ENCODE measurements at regions not wholly inside any gene's neighbourhood (a gene's known extent, or its start where the extent isn't known, plus 50 kb on each side); places are given as distances from the start of the nearest gene placed in this dataset.
"Not testable (repeated sequence)": the region's sequence is repeated elsewhere in the genome, so short reads cannot be mapped to it uniquely, and the experiment has no call there.

DNA sequence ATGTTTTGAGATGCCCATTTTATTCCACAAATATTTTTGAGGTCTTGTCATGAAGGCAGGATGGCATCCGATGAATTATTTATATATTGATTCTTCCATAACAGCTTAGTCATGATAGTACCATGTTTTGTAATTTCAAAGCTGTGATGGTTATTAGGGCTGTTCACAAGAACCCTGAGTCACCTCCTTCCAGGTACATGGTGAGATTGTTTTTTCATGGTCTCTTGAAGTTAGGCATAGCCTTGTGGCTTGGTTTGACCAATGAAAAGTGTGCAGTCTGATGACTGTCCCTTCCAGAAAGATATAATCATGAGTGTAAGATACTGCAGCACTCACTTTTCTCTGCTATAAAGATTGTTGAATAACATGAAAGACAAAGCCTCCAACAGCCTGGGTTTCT, 274.8 kb downstream of the FGFR2 start:
- intact Hi-C loops (cut with DNase I), result no loop called here
- DNase-seq (ENCODE audit: missing footprints) (no peak), ATAC-seq (no peak)

DNA sequence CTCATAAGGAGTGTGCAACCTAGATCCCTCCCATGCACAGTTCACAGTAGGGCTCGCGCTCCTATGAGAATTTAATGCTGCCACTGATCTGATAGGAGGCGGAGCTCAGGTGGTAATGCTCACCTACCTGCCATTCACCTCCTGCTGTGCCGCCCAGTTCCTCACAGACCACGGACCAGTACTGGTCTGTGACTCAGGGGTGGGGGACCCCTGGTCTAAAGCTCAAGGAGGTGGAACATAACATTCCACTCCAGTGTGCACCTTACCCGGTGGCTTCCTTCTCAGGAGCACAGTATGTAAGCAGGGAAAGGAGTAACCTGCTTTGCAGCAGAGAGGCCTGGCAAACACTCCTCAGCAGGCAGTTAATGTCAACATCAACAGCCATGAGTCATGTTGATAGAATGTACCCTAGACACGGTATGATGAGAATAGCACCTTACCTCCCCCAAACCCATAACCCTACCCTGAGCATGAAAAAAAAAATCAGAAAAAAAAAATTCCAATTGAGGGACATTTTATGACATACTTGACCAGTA, 273.5 kb downstream of the FGFR2 start:
- ATAC-seq (no peak), DNase-seq (ENCODE audit: missing footprints) (no peak)
- intact Hi-C loops (cut with DNase I), result no loop called here

DNA sequence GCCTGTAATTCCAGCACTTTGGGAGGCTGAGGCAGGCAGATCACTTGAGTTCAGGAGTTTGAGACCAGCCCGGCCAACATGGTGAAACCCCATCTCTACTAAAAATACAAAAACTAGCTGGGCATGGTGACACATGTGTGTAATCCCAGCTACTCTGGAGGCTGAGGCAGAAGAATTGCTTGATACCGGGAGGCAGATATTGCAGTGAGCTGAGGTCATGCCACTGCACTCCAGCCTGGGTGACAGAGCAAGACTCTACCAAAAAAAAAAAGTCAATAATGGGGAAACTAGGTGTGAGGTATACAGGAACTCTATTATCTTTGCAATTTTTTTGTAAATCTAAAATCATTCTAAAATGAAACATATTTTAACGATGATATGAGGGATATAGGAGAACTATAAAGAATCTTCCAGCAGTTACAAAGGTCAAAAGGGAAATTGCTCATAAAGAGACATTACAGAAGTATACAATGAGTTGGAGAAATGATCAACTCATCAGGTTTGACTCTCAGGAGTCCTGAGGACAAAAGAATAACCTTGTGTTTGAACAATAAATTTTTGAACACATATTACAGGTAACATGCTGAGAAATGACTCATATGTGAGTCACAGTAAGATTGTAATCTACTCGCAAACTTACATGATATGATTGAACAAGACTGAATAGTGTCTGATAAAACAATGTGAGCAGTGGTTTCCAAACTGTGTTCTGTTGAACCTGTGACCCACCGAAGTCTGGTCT, 272.6 kb downstream of the FGFR2 start:
- ATAC-seq (no peak), DNase-seq (ENCODE audit: missing footprints) (no peak)
- intact Hi-C loops (cut with DNase I), result no loop called here

DNA sequence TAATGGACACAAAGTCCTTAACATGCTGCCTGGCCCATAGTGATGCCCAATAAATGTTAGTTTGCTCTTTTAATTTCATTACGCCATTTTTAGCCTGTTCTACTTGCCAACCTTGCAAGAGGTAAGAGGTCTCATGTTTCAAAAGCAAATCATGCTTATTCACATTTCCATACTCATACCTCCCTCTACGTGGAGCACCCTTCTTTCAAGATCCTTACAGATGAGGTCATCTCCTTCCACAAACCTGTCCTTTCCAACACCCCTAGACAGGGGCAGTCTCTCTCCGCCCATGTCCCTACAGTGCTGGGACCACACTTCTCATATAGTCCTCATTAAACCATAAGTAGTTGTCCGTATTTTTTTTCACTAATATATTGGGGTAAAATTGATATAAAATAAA, 271.3 kb downstream of the FGFR2 start:
- ATAC-seq (no peak), DNase-seq (ENCODE audit: missing footprints) (no peak)
- intact Hi-C loops (cut with DNase I), result no loop called here

DNA sequence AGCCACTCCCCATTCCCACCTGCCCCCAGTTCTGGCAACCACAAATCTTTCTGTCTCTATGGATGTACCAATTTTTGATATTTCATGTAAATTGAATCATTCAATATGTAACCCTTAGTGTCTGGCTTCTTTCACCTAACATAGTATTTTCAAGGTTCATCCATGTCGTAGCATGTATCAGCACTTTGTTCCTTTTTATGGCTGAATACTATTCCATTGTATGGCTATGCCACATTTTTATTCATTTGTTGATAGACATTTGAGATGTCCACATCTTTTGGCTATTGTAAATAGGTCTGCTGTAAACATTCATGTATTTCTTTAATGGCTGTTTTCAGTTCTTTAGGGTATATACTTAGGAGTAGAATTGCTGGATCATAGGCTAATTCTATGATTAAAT, 270.5 kb downstream of the FGFR2 start:
- intact Hi-C loops (cut with DNase I), result no loop called here
- DNase-seq (ENCODE audit: missing footprints) (no peak), ATAC-seq (no peak)

DNA sequence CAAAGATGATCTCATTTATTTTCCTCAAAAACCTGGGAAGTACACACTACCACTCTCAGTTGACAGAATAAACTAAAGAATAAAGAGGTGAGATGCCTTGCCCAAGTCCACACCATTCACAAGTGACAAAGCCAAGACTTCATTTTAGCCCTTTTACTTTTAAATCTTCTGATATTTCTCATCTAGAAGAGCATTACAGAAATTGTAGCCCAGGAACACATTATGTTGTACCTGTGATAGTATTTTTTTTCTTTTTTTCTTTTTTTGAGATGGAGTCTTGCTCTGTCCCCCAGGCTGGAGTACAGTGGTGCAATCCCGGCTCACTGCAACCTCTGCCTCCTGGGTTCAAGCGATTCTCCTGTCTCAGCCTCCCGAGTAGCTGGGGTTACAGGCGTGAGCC, 268.6 kb downstream of the FGFR2 start:
- intact Hi-C loops (cut with DNase I); ATAC-seq; DNase-seq (ENCODE audit: missing footprints): not testable (repeated sequence)

DNA sequence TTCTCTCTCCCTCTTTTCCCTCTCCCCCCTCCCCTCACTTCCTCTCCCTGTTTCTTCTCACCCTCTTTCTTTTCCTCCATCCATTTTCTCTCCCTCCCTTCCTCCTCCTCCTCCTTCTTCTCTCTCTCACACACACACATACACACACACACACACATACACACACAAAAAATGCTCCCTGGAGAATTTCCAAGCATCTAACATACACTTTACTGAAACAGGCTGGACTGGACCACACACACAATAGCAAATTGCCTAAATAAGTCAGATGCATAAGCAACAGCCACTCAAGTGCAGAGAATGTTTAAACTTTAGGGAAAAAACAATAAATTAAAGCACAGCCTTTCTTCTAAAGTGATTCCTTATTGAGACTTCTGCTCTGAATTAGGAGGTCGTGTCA, 267.7 kb downstream of the FGFR2 start:
- ATAC-seq, result no peak
- intact Hi-C loops (cut with DNase I), result no loop called here
- no peak for DNase-seq (ENCODE audit: missing footprints)

DNA sequence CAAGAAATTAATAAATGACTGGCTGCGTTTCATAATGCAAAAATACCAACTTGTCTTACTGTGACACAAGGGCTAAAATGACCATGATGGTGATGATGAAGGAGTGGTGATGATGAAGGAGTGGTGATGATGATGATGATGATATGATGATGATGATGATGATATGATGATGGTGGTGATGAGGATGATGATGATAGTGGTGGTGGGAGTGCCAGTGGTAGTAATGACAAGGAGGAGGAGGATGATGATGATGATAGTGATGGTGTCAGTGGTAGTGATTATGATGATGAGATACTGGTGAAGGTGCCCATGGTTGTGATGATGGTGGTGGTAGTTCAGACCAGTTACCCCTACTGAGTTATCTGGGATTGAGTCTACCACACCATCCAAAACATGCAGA, 265.9 kb downstream of the FGFR2 start:
- DNase-seq (ENCODE audit: missing footprints), result no peak
- ATAC-seq, result no peak
- intact Hi-C loops (cut with DNase I), result no loop called here

DNA sequence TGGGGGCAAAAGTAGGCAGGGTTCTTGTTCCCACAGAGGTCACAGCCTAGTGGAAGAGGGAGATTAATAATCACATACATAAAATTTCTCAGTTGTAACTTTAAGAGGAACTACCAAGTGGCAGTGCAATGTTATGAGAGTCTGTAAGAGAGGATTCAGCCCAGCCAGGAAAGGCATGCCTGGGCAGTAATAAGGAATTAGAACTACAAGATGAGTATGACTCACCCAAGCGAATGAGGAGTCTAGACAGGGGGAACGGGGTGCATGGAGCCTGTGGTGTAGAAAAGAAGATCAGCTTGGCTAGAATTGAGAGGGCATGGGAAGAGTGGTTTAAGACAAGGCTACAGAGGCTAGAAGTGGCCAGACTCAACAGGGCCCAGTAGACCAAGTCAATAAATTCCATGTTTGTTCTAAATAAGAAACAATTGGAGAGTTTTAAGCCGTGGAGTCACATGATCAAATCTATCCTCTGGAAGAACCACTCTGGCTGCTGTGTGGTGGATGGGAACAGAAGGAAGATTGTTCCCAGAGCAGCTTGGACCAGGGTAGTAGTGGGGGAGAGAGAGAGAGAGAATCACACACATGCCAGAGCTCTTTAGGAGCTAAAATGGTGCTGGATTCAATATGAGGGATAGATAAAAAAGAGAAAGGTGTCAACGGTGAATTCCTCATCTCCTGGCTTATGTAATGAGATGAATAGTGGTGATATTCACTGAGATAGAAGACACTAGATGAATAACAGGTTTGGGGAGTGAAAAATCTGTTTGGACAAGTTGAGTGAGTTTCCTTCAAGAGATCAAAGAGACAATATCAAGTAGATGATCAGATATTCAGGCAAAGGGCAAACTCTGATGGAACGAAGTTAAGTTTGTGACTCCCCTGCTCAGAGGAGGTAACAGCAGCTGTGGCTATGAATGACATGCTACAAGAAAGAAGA, 265.1 kb downstream of the FGFR2 start:
- no peak for ATAC-seq
- intact Hi-C loops (cut with DNase I), result no loop called here
- no peak for DNase-seq (ENCODE audit: missing footprints)

DNA sequence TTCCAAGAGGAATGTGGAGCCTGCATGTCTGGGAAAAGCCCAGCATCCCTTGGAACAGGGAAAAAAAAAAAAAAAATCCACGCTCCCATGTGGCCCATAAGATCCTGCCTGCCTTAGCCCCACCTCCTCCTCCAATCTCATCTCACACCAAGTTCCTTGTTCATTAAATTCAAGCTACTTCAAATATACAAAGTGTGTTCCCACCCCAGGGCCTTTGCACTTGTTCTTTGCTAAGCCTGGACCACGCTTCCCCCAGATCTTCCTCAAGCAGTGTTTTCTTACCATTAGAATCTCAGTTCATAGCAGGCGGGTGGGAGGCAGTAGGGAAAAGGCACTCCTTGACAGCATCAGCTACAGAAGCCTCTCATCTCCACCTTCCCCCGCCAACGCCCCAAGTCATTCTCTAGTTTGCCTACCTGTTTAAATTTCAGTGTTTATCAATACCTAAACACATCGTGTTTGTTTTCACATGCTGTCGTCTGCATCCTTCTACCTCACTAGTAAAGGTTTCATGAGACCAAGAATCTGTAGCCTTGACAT, 262.8 kb downstream of the FGFR2 start:
- DNase-seq (ENCODE audit: missing footprints), result no peak
- no peak for ATAC-seq
- intact Hi-C loops (cut with DNase I), result no loop called here

DNA sequence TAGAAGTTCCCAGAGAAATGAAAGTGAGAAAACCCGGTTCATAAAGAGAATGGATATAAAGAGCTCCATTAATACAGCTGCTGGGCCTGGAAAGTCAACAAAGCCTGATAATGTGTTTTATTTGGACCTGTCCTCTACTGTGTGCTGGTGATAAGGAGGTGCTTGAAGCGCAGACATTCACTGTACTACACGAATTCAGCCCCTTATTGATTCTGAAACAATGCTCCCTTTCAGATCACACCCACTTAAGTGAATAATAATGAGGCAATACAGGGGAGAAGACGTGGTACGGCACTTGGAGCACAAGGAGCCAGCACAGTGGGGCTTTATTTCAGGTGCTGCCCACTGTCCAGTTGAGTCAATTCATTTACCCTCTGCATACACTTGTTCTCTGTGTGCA, 260.8 kb downstream of the FGFR2 start:
- intact Hi-C loops (cut with DNase I), result no loop called here
- peak; percentile 60 for ATAC-seq
- no peak for DNase-seq (ENCODE audit: missing footprints)

DNA sequence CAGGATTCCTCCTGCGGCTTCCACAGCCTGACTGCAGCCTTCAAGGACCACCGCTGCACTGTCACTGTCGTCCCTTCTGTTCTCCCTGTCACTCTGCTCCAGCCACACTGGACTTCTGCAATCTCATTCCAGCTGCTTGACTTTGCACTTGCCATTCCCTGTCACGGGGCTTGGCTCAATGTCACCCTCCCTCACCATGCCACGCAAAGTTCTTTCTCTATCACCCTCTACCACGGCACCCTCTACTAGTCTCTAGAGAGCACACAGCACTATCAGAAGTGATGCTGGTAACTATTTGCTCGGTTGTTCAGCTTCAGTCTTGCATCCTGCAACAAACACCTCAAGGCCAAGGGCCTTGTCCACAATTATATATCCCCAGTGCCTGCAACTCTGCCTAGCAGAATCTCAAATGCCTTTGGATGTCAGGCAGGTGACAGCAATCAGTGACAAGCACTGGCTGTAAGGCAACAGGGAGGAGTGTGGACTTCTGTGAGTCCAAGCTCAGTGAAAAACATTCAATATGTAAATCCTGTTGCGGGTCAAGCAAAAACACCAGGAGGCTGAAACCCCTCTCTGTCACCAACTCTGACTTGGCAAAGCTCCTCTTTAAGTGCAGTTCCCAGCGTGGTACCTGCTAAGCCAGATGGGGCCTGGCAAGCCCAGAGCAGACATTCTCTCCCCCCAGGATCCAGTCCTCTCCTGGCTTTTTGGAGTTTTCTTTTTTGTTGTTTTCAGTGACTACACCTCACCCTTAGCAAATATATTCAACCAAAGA, 259.9 kb downstream of the FGFR2 start:
- DNase-seq (ENCODE audit: missing footprints), result no peak
- peak; percentile 42 for ATAC-seq
- intact Hi-C loops (cut with DNase I), result no loop called here

DNA sequence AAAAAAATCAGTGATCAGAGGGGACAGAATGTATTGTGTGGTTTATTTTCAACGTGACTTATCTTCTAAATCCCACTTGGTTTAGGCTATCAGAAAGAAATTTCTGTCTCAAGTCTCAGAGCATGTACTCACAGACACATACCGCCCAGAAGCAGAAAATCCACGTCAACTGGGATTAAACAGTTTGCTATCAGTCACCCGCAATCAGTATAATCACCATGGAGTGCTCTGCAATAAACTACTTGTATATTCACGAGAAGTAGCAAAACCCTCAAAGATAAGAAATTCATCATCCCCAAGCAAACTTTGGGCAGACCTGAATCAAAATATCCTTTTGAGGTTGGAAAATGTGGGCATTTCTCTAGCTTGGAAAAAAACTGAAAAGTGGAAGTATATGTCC, 259.1 kb downstream of the FGFR2 start:
- intact Hi-C loops (cut with DNase I), result no loop called here
- DNase-seq (ENCODE audit: missing footprints), result no peak
- ATAC-seq, result no peak

DNA sequence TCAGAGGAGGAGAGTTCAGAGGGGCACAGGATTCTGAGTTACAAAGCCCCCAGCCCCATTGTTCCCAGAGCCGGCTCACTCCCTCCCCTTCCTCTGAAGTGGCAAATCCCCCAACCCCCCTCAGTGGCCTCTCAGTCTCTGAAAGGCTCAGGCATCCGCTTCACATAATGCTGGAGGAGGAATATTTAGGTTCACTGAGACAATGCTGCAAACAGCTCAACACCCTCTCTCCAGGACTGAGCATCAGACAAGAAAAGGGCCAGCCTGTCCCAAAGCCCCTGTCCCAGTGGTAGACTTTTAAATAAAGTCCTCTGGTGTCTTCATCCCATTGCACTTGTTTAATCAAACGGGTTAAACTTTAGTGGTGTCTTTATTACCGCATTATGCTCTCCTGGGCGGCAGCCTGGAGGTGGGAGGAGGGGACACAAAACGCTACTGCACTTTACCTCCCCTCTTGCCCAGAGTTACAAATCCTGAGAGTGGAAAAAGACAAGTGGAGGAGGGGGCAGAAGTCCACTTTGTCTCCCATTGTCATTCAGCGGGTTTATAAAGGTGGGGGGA, 257.9 kb downstream of the FGFR2 start:
- intact Hi-C loops (cut with DNase I), result no loop called here
- no peak for ATAC-seq
- no peak for DNase-seq (ENCODE audit: missing footprints)

DNA sequence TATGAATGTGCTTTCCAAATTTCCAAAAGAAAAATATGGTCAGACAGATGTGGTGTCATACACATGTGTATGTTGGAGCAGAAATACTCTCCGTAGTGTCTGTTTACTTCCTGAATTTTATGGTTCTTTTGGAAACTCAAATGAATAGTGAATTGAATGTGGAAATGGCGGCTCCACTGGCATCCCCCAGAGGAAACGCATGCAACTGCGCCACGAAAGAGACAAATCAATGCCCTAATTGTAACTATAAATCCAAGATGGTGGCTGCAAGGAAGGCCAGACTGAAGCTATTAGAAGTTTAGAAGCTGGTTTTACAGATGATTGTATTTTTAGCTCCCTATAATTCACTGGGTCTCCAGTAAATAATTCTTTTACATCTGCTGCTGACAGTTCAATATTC, 246.7 kb downstream of the FGFR2 start:
- DNase-seq (ENCODE audit: missing footprints), result no peak
- intact Hi-C loops (cut with DNase I), result no loop called here
- no peak for ATAC-seq

DNA sequence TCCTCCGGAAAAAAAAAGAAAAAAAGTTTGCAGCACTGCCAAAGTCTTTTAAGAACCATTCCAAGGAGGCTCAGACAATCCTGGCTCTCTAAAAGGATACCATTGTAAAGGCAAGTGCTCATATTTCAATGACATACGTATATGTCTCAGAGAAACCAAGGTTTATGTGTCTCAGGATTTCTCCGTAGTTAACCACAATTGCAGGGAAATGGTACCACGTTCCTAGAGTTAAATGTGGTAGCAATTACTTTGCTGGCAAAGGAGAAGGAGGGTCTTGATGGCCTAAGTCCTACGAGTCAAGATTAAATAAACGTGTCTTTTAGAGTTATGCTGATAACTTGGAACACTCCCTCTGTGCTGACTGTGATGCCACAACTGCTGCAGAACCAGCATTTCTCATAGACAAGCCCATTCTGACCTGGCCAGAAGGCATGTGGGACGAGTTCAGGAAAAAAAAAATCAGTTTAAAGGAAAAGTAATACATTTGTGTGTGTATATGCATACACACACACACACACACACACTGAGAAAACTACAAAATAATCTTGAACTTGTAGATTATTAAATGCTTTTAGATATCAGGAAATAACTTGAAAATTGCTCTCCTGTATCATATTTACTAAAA, 245.9 kb downstream of the FGFR2 start:
- DNase-seq (ENCODE audit: missing footprints) (no peak), ATAC-seq (no peak)
- intact Hi-C loops (cut with DNase I), result no loop called here

DNA sequence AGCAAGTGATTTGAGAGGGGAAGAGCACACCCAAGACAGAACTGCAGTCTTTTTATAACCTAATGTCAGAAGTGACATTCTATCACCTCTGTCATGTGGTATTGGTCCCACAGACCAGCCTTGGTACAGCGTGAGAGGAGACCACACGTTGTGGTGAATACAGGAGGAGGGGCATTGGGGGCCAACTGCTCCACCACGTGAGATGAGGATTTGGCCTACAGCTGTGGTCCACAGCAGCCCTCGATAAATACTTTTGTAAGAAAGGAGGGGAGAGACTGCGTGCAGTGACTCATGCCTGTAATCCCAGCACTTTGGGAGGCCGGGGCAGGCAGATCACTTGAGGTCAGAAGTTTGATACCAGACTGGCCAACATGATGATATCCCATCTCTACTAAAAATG, 243.1 kb downstream of the FGFR2 start:
- intact Hi-C loops (cut with DNase I), result no loop called here
- ATAC-seq (no peak), DNase-seq (ENCODE audit: missing footprints) (no peak)

DNA sequence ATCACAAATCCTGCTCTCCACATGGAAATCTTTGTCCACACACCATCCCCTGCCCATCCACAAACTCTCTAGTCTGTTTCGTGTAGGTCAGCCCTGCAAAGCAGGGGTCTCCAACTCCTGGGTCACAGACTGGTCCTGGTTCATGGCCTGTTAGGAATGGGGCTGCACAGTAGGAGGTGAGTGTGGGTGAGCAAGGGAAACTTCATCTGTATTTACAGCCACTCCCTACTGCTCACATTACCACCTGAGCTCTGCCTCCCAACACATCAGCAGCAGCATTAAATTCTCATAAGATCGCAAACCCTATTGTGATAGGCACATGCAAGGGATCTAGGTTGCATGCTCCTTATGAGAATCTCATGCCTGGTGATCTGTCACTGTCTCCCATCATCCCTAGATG, 242.1 kb downstream of the FGFR2 start:
- intact Hi-C loops (cut with DNase I), result no loop called here
- DNase-seq (ENCODE audit: missing footprints) (no peak), ATAC-seq (no peak)

All from Right ventricle myocardium inferior (tissue), 1 donor.